Muscle of arm (tissue), 1 donor: ENCODE measurements at regions not wholly inside any gene's neighbourhood (a gene's known extent, or its start where the extent isn't known, plus 50 kb on each side); places are given as distances from the start of the nearest gene placed in this dataset.
"Not testable (repeated sequence)": the region's sequence is repeated elsewhere in the genome, so short reads cannot be mapped to it uniquely, and the experiment has no call there.

Experiments
- DNase-seq: peaks from one replicate; pipeline ENCODE4 v3.0.0-alpha.2; 2013

GRCh38 chr9:82722561-82722960 lies 340.4 kb downstream of the RASEF start:
- no peak for DNase-seq

DNA sequence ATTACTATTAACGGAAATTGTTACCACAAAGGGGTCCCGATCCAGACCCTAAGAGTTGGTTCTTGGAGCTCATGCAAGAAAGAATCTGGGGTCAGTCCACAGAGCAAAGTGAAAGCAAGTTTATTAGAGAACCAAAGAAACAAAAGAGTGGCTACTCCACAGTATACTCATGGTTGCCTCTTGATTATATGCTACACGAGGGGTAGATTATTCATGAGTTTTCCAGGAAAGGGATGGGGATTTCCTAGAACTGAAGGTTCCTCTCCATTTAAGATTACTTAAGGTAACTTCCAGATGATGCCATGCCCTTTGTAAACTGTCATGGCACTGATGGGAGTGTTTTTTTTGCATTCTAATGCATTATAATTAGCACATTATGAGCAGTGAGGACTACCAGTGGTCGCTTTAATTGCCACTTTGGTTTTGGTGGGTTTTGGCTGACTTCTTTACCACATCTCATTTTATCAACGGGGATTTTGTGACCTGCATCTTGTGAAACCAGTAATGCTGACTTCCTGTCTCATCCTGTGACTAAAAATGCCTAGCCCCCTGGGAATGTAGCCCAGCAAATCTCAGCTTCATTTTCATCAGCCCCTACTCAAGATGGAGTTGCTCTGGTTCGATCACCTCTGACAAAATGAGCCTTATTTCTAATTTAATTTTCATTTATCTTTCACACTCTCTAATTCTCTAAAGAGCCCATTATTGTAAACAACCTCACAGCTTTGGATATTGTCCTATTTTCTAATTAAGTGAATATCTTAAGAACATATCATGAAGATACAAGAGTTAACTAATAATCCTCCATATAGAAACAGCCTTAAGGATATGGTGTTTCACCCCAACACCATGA lies 336.3 kb downstream of the RASEF start:
- DNase-seq: no peak

DNA sequence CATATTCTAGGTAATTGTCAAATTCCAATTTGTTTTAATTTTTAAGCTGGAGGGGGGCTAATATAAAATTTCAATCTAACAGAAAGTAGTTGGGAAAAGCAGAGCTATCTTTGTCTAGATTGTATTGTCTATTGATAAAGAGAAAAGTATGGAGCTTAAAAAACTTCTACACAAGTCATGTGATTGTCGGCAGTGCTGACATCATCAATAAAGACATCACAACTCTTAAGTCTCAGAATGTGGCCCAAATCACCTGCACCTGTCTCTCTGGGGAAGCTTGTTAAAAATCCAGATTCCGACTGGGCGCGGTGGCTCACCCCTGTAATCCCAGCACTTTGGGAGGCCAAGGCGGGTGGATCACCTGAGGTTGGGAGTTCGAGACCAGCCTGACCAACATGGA lies 333.8 kb downstream of the RASEF start:
- DNase-seq: no peak

GRCh38 chr9:82729991-82730589 lies 332.9 kb downstream of the RASEF start:
- DNase-seq: no peak

DNA sequence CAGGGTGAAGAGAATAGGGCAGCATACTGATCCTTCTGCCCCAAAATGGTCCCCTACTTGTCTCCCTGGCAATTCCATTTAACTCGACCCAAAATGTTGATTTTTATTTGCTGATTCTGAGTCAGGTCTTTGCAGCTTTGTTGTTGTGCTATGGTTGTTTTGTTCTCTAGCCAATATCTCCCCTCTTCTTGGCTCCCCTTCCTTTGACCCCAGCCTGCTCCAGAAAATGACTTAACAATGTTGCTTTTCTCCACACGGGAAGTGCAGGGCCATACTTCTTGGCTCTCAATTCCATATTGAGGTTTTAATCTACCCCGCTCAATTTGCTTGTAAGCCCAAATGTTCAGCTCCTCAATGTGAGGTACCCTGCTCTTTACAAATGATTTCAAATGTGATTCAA lies 330.0 kb downstream of the RASEF start:
- peak; percentile 58 for DNase-seq

DNA sequence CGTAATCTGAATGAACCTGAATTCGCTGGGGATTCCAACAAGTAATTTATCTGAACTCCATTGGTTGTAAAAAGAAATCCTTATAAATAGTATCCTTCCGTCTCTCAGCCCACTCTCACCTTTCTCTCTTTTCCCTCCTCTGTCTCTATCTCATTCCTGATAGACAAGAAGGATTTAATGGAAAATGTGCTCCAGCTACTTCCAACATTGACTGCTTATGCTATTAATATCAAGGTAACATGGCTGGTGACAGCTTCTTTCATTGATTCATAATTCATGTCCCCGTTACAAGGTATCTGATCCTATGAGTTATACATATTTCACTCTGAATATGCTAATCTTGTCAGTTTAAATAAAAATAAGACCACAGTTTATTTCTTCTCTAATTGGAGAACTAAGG lies 326.8 kb downstream of the RASEF start:
- no peak for DNase-seq

DNA sequence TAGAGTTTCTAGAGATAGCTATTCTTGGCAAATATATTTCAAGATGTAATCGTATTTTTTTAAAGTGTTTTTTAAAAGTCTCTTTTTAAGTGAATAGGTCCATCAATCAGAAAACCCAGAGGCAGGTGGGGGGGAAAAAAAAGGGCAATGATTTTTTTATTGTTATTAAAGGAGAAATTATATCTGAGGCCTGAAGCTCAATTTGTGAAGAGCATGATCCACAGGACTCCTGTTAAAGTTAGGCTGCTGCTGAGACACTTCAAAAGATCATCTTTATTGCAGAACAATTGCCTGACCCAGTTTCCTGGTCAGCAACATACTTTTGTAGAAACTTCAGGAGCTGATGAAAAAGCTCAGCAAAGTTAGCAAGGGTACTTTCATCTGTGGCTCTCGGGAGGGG lies 326.2 kb downstream of the RASEF start:
- DNase-seq: no peak

- no peak for DNase-seq
Observed at GRCh38 chr9:82745919-82746318, 317.0 kb downstream of the RASEF start.

DNA sequence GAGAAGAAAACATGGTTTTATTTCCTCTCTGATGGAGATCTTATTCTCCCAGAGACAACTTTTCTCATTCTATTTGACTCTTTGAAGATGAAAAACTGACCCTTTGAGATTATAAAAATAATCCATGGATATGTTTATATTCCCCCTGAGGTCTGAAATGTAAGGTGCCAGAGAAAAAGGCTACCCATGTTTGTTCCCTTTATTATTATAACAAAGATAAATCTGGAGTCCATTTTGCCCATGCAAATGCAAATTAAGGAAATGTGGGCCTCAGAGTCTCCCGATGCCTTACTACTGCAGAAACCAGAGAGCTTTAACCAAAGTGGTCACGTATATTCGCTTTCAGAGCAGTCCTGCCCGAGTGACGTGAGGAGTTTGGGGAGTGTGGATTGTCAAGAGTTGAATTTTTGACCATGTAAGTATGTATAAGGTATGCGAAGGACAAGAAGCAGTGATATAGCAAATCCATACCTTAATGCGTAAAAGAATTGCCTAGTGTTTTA lies 312.5 kb downstream of the RASEF start:
- DNase-seq: no peak

GRCh38 chr9:82757924-82758323 lies 305.0 kb downstream of the RASEF start:
- no peak for DNase-seq

GRCh38 chr9:82761027-82761426 lies 301.9 kb downstream of the RASEF start:
- DNase-seq: no peak

DNA sequence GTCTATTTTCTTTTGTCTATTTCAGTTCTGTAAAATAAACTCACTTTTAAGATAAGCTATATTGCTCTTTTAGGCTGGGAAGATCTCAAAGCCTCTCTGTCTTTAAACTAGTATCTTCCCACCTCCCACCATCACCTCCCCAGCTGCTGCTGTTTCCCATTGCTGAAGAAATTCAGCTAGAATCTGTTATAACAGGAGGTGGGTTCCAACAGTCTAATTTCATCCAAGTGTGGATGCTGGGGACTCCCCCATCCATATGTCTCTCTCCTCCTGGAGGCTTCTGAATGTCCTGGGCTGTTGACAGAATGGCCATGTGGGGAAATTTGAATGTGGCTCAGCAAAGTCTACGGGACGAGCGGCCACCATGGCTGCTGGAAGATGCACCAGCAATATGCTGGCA lies 301.0 kb downstream of the RASEF start:
- DNase-seq: no peak

- no peak for DNase-seq
Observed at GRCh38 chr9:82763656-82764055, 299.3 kb downstream of the RASEF start.

GRCh38 chr9:82764061-82764668 lies 298.8 kb downstream of the RASEF start:
- DNase-seq: no peak

- DNase-seq: not testable (repeated sequence)
Observed at GRCh38 chr9:82774707-82775231, 288.2 kb downstream of the RASEF start.

GRCh38 chr9:82776508-82776907 lies 286.4 kb downstream of the RASEF start:
- DNase-seq: no peak

GRCh38 chr9:82777366-82777765 lies 285.6 kb downstream of the RASEF start:
- no peak for DNase-seq

- not testable (repeated sequence) for DNase-seq
Observed at GRCh38 chr9:82778923-82779322, 284.0 kb downstream of the RASEF start.

- DNase-seq: no peak
Observed at GRCh38 chr9:82780017-82780416, 282.9 kb downstream of the RASEF start.

DNA sequence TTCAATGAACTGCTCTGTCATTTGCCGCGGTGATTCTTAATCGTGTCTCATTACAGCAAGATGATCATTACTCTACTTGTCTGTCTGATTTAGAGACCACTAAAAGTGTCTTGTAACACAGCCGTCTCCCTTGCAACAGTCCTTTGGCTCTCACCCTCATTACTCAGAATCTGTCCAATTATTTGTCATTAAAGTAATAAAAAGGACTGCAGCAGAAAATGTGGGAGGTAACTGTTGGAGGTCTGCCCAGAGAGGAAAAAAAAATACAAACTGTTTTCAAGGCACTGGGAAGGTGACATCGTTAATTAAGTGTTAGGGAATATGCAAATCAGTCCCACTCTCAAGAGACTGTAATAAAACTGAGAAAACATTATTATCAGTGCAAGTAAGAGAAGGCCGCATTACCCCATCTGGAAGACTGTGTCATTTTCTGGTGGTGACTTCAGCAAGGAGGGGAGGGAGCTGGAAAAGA lies 281.0 kb downstream of the RASEF start:
- no peak for DNase-seq

DNA sequence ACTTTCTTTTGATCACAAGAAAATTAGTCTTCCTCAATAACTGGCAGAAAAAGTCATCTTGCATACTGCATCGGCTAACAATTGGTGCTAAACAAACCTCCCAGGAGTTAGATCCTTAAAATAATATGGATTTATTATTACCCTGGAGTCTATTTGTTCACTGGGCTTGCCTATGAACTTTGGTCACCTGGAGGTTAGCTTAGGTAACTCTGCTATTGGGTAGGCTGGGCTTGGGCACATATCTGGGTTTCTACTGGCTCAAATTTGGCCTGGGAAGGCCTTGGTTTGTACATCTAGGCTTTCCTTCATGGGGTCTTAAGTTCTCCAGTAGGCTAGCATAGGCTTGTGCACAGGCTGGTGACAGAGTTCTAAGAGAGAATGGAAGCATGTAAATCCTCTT lies 279.9 kb downstream of the RASEF start:
- no peak for DNase-seq

DNA sequence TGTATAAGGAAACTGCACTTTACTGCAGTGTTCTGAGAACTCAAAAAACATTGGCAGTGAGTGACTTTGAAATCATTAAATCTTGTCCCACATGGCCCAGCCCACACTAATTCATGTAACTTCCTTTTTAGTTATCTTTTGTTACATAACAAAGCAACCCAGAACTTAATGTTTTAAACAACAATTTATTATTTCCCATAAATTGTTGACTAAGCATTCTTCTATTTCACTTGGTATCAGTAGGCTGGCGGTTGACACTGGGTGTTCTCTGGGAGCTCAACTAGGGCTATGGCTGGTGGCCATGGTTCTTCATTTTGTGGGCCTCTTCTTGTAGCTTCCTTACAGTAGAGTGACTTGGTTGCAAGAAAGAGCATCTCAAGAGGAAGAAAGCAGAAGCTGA lies 278.4 kb downstream of the RASEF start:
- DNase-seq: no peak
